Spleen (tissue), 7 donors: ENCODE measurements at regions not wholly inside any gene's neighbourhood (a gene's known extent, or its start where the extent isn't known, plus 50 kb on each side); places are given as distances from the start of the nearest gene placed in this dataset.

ENCODE experiments used
- CTCF ChIP-seq, 11 experiments: fragments of 200-600 bp in 7 of 11; fragments of 450-650 bp in 4 of 11; sonication (generic) in 4 of 11; IDR thresholded peaks in 8 of 11; conservative IDR thresholded peaks in 3 of 11; 1 replicate in 7 of 11; 2 replicates in 4 of 11; pipeline versions ENCODE4 v1.4.0 to v1.8.0; 2016 to 2021; ENCODE audit warnings: antibody characterized with exemption in 11 of 11, inconsistent platforms in 4 of 11, mild to moderate bottlenecking in 1 of 11
- POLR2A ChIP-seq, 3 donors: fragments of 450-650 bp; IDR thresholded peaks; one replicate each; pipeline ENCODE4 v1.5.1; 2017; ENCODE audit warnings: antibody characterized with exemption in 3 of 3, mild to moderate bottlenecking in 1 of 3
- POLR2AphosphoS5 ChIP-seq, 3 donors: sonication (generic); formaldehyde crosslinking; IDR thresholded peaks; one replicate each; pipeline ENCODE4 v1.5.1; 2017; ENCODE audit warnings: antibody characterized with exemption in 3 of 3
- donor health status: DM: no; HTN: no; CAD: no; lungs with moderate emphysema.
- donor health status: DM: no; HTN: no; CAD: no.
- donor health status: DM: no; HTN: no; CAD: no.

- TF ChIP-seq POLR2A (IDR thresholded peaks at IDR 0.05) = no peak
- TF ChIP-seq CTCF (IDR thresholded peaks at IDR 0.05 in 8 of 11, conservative IDR thresholded peaks at IDR 0.05 in 3 of 11) = no peak
- TF ChIP-seq POLR2AphosphoS5 (IDR thresholded peaks at IDR 0.05) = no peak
Observed at GRCh38 chr10:64093304-64093703, 572.1 kb downstream of the REEP3 start.
